Endothelial cell (in vitro differentiated cells): ENCODE measurements at regions not wholly inside any gene's neighbourhood (a gene's known extent, or its start where the extent isn't known, plus 50 kb on each side); places are given as distances from the start of the nearest gene placed in this dataset.
A peak's percentile ranks its signal among the peaks of the same experiment; 100 is the strongest.

Source experiments
- DNase-seq: peaks from one replicate; pipeline ENCODE4 v3.0.0; 2021; ENCODE audit warnings: low spot score
- H3K27ac Mint-ChIP-seq: one replicate; pipeline ENCODE4 v1.8.0; 2021; ENCODE audit warnings: mixed read lengths, inconsistent platforms; ENCODE audit not compliant: unreplicated experiment
- H3K27me3 Mint-ChIP-seq: one replicate; pipeline ENCODE4 v1.8.0; 2021; ENCODE audit warnings: mild to moderate bottlenecking, moderate library complexity, mixed read lengths, inconsistent platforms; ENCODE audit not compliant: unreplicated experiment
- H3K36me3 Mint-ChIP-seq: one replicate; pipeline ENCODE4 v1.8.0; 2021; ENCODE audit warnings: mild to moderate bottlenecking, low read depth, mixed read lengths, inconsistent platforms; ENCODE audit not compliant: unreplicated experiment
- H3K4me1 Mint-ChIP-seq: one replicate; pipeline ENCODE4 v1.8.0; 2021; ENCODE audit warnings: mild to moderate bottlenecking, mixed read lengths, inconsistent platforms; ENCODE audit not compliant: unreplicated experiment
- H3K4me3 Mint-ChIP-seq: one replicate; pipeline ENCODE4 v1.8.0; 2021; ENCODE audit warnings: mild to moderate bottlenecking, mixed read lengths, inconsistent platforms; ENCODE audit not compliant: unreplicated experiment
- H3K9me3 Mint-ChIP-seq: one replicate; pipeline ENCODE4 v1.8.0; 2021; ENCODE audit warnings: mixed read lengths, inconsistent platforms; ENCODE audit not compliant: unreplicated experiment
- CTCF ChIP-seq: fragments of 200-600 bp; sonication (generic); IDR thresholded peaks from one replicate; pipeline ENCODE4 v1.5.0; 2021; ENCODE audit warnings: antibody characterized with exemption; ENCODE audit not compliant: unreplicated experiment

GRCh38 chr14:24744641-24745040, 110.7 kb upstream of the GZMB start:
- no peak for DNase-seq
- H3K36me3 Mint-ChIP-seq, result no peaks in the 10 kb centered on the region
- TF ChIP-seq CTCF, result no peak
- H3K4me1 Mint-ChIP-seq, result peaks cover 2% of the 10 kb centered on the region
- H3K9me3 Mint-ChIP-seq, result no peaks in the 10 kb centered on the region
- peaks cover 1% of the 10 kb centered on the region for H3K27me3 Mint-ChIP-seq
- no peak overlapping the region for H3K4me3 Mint-ChIP-seq
- no peak overlapping the region for H3K27ac Mint-ChIP-seq

GRCh38 chr14:24741871-24742270, 107.9 kb upstream of the GZMB start:
- DNase-seq, result no peak
- no peak for TF ChIP-seq CTCF
- Mint-ChIP-seq H3K27ac (no peak overlapping the region), H3K27me3 (peaks cover 1% of the 10 kb centered on the region), H3K9me3 (no peaks in the 10 kb centered on the region), H3K36me3 (no peaks in the 10 kb centered on the region), H3K4me3 (no peak overlapping the region), H3K4me1 (peaks cover 2% of the 10 kb centered on the region)

- H3K4me3 Mint-ChIP-seq, result no peak overlapping the region
- no peaks in the 10 kb centered on the region for H3K9me3 Mint-ChIP-seq
- no peak for TF ChIP-seq CTCF
- H3K27ac Mint-ChIP-seq, result no peak overlapping the region
- no peak for DNase-seq
- no peaks in the 10 kb centered on the region for H3K27me3 Mint-ChIP-seq
- no peaks in the 10 kb centered on the region for H3K36me3 Mint-ChIP-seq
- no peaks in the 10 kb centered on the region for H3K4me1 Mint-ChIP-seq
Observed at GRCh38 chr14:24735984-24736630, 102.1 kb upstream of the GZMB start.

GRCh38 chr14:24734917-24735500, 101.0 kb upstream of the GZMB start:
- TF ChIP-seq CTCF, result peak; percentile 77
- no peak overlapping the region for H3K27ac Mint-ChIP-seq
- H3K9me3 Mint-ChIP-seq, result no peaks in the 10 kb centered on the region
- DNase-seq, result peak; percentile 46
- H3K36me3 Mint-ChIP-seq, result no peaks in the 10 kb centered on the region
- H3K27me3 Mint-ChIP-seq, result no peaks in the 10 kb centered on the region
- H3K4me3 Mint-ChIP-seq, result no peak overlapping the region
- no peaks in the 10 kb centered on the region for H3K4me1 Mint-ChIP-seq

GRCh38 chr14:24726480-24726879, 92.5 kb upstream of the GZMB start:
- Mint-ChIP-seq H3K9me3 (no peaks in the 10 kb centered on the region), H3K36me3 (no peaks in the 10 kb centered on the region), H3K4me3 (no peak overlapping the region), H3K27ac (no peak overlapping the region), H3K27me3 (no peaks in the 10 kb centered on the region), H3K4me1 (no peaks in the 10 kb centered on the region)
- TF ChIP-seq CTCF, result no peak
- DNase-seq, result no peak
